HepG2 (cell line): ENCODE measurements at regions not wholly inside any gene's neighbourhood (a gene's known extent, or its start where the extent isn't known, plus 50 kb on each side); places are given as distances from the start of the nearest gene placed in this dataset.
"Not testable (repeated sequence)": the region's sequence is repeated elsewhere in the genome, so short reads cannot be mapped to it uniquely, and the experiment has no call there.

ENCODE experiments used
- ATAC-seq: fragments of 200-7000 bp; cut with Tn5 transposase; 3 replicates; pipeline ENCODE4 v1.9.1; 2020; ENCODE audit warnings: mild to moderate bottlenecking, moderate library complexity
- BruUV-seq: library from RNA; stranded (reverse); fragments of 400-500 nt; replicated peaks from 2 replicates; lab custom pipeline; 2021; lab: Mats Ljungman, UMichigan
- CTCF ChIA-PET: fragments of 300-600 bp; formaldehyde crosslinking; extraction: SDS; loops from one replicate; lab custom pipeline; 2021; ENCODE audit warnings: low total read pairs, inconsistent platforms, low intra/inter-chr PET ratio; lab: Yijun Ruan, JAX
- POLR2A ChIA-PET: fragments of 350-600 bp; sonication (Branson Sonifier 250); formaldehyde crosslinking; loops from one replicate; lab custom pipeline; 2020; ENCODE audit warnings: antibody characterized with exemption, inconsistent platforms; lab: Yijun Ruan, JAX
- DNase-seq: peaks from one replicate; pipeline ENCODE4 v3.0.0-alpha.2; 2015; ENCODE audit warnings: low spot score
- FAIRE-seq: peaks from 3 replicates; lab custom pipeline; 2011; peaks lifted over from hg19 to GRCh38; lab: Jason Lieb, UNC
- H2AFZ ChIP-seq: one replicate; pipeline ENCODE4 v1.6.1; 2011; ENCODE audit warnings: low read length, inconsistent platforms
- H3K27ac ChIP-seq: fragments of 300-600 bp; 3 replicates; pipeline ENCODE4 v1.8.0; 2011; ENCODE audit warnings: mixed run types, mild to moderate bottlenecking, mixed read lengths, low read length, inconsistent platforms; ENCODE audit not compliant: insufficient read depth; ENCODE audit errors: extremely low read length
- H3K27me3 ChIP-seq, 2 experiments: fragments of 200-600 bp in 1 of 2; 2 replicates in 1 of 2; 3 replicates in 1 of 2; pipeline versions ENCODE4 v1.6.0 to v1.8.0; 2011; ENCODE audit warnings: low read length in 2 of 2, mild to moderate bottlenecking in 2 of 2, moderate library complexity in 2 of 2, inconsistent platforms in 1 of 2; ENCODE audit not compliant: insufficient read depth in 2 of 2, control insufficient read depth in 1 of 2
- H3K36me3 ChIP-seq, 2 experiments: fragments of 200-600 bp in 1 of 2; replicated peaks in 1 of 2; 2 replicates in 1 of 2; 3 replicates in 1 of 2; pipeline versions ENCODE4 v1.5.1 to v1.8.0; 2011; ENCODE audit warnings: low read length in 2 of 2, inconsistent platforms in 1 of 2; ENCODE audit not compliant: insufficient read depth in 2 of 2, control insufficient read depth in 1 of 2
- H3K4me1 ChIP-seq: 2 replicates; pipeline ENCODE4 v1.5.1; 2012; ENCODE audit warnings: low read length, inconsistent platforms; ENCODE audit not compliant: insufficient read depth
- H3K4me2 ChIP-seq: 2 replicates; pipeline ENCODE4 v1.6.0; 2011; ENCODE audit warnings: low read depth, low read length, inconsistent platforms
- H3K4me3 ChIP-seq, 3 experiments: fragments of 200-600 bp in 1 of 3; sonication (generic), shearing (Covaris generic) in 1 of 3; replicated peaks in 1 of 3; 2 replicates each; pipeline ENCODE4 v1.5.1; 2011 to 2016; ENCODE audit warnings: low read length in 3 of 3, inconsistent platforms in 2 of 3, low read depth in 2 of 3, mild to moderate bottlenecking in 2 of 3, control low read depth in 1 of 3, mixed read lengths in 1 of 3; ENCODE audit not compliant: insufficient read depth in 1 of 3
- H3K79me2 ChIP-seq: one replicate; pipeline ENCODE4 v1.6.1; 2011; ENCODE audit warnings: low read length, inconsistent platforms; ENCODE audit not compliant: insufficient read depth
- H3K9ac ChIP-seq: 2 replicates; pipeline ENCODE4 v1.6.0; 2011; ENCODE audit warnings: mild to moderate bottlenecking, low read depth, low read length, inconsistent platforms; ENCODE audit not compliant: insufficient read depth
- H3K9me3 ChIP-seq: 2 replicates; pipeline ENCODE4 v1.5.1; 2012; ENCODE audit warnings: mild to moderate bottlenecking, low read length
- H4K20me1 ChIP-seq: 2 replicates; pipeline ENCODE4 v1.6.0; 2011; ENCODE audit warnings: inconsistent platforms, mild to moderate bottlenecking, low read length, moderate library complexity; ENCODE audit not compliant: insufficient read depth
- CREB1 ChIP-seq, 2 experiments: fragments of 450-650 bp in 1 of 2; IDR thresholded peaks; 2 replicates each; pipeline ENCODE4 v1.6.1; 2016 to 2017; ENCODE audit warnings: control low read depth in 1 of 2, mild to moderate bottlenecking in 1 of 2, missing compliant biosample characterization in 1 of 2, missing genetic modification characterization in 1 of 2
- DNMT1 ChIP-seq: sonication (generic); formaldehyde crosslinking; IDR thresholded peaks from 2 replicates; pipeline ENCODE4 v1.5.1; 2020; ENCODE audit warnings: mild to moderate bottlenecking, missing genetic modification reagents
- KMT2A ChIP-seq: sonication (generic); formaldehyde crosslinking; IDR thresholded peaks from 2 replicates; pipeline ENCODE4 v1.4.0; 2020; ENCODE audit warnings: missing genetic modification reagents
- RFX1 ChIP-seq: fragments of 450-650 bp; IDR thresholded peaks from 2 replicates; pipeline ENCODE4 v1.6.1; 2017
- SIX1 ChIP-seq: sonication (generic); formaldehyde crosslinking; IDR thresholded peaks from 2 replicates; pipeline ENCODE4 v1.4.0; 2020; ENCODE audit warnings: missing genetic modification reagents, borderline replicate concordance
- TEAD3 ChIP-seq: optimal IDR thresholded peaks from 2 replicates; pipeline ENCODE3; 2016; ENCODE audit warnings: borderline replicate concordance
- TOE1 ChIP-seq: sonication (generic); formaldehyde crosslinking; IDR thresholded peaks from 2 replicates; pipeline ENCODE4 v1.4.0; 2020; ENCODE audit warnings: mild to moderate bottlenecking, missing genetic modification reagents
- ZFP90 ChIP-seq: sonication (generic); formaldehyde crosslinking; IDR thresholded peaks from 2 replicates; pipeline ENCODE4 v1.8.0; 2022; ENCODE audit warnings: missing genetic modification reagents, mild to moderate bottlenecking, inconsistent platforms, borderline replicate concordance
- ZNF121 ChIP-seq: sonication (generic); formaldehyde crosslinking; IDR thresholded peaks from 2 replicates; pipeline ENCODE4 v1.5.0; 2020; ENCODE audit warnings: mild to moderate bottlenecking, missing genetic modification reagents
- ZNF263 ChIP-seq: sonication (generic); formaldehyde crosslinking; IDR thresholded peaks from 2 replicates; pipeline ENCODE4 v1.4.0; 2020; ENCODE audit warnings: missing genetic modification reagents
- ZNF282 ChIP-seq: fragments of 450-650 bp; IDR thresholded peaks from 2 replicates; pipeline ENCODE4 v1.6.1; 2018; ENCODE audit not compliant: partially characterized antibody
- ZNF614 ChIP-seq: IDR thresholded peaks from 2 replicates; pipeline ENCODE4 v1.6.1; 2018; ENCODE audit warnings: missing biosample characterization, missing genetic modification reagents, inconsistent platforms, borderline replicate concordance
- ZNF720 ChIP-seq: sonication (generic); formaldehyde crosslinking; IDR thresholded peaks from 2 replicates; pipeline ENCODE4 v1.4.0; 2020; ENCODE audit warnings: missing genetic modification reagents
- ZSCAN25 ChIP-seq: sonication (generic); formaldehyde crosslinking; IDR thresholded peaks from 2 replicates; pipeline ENCODE4 v1.8.0; 2022; ENCODE audit warnings: mild to moderate bottlenecking, missing genetic modification reagents
- WGBS: methylation state at CpG from one replicate; pipeline ENCODE4 v1.1.6; 2017; ENCODE audit warnings: low lambda C conversion rate; 5-methylcytosine and 5-hydroxymethylcytosine counted together
- in situ Hi-C: cut with HindIII; loops from 2 replicates; pipeline ENCODE4 v1.10.0; 2017; ENCODE audit warnings: low pct_unique_long_range_greater_than_20kb; ENCODE audit not compliant: extremely low pct_ligation_motif_present
- intact Hi-C: fragments of 100-400 bp; cut with micrococcal nuclease; formaldehyde crosslinking; loops from one replicate; pipeline ENCODE4 v1.10.0; 2022; ENCODE audit not compliant: unreplicated experiment
- TF ChIP-seq, protein P1 (sequence below): sonication (generic); formaldehyde crosslinking; IDR thresholded peaks from 2 replicates; pipeline ENCODE4 v1.4.0; 2020; ENCODE audit warnings: mild to moderate bottlenecking, missing genetic modification reagents
- TF ChIP-seq, protein P2 (sequence below): sonication (generic); formaldehyde crosslinking; IDR thresholded peaks from 2 replicates; pipeline ENCODE4 v1.8.0; 2022; ENCODE audit warnings: mild to moderate bottlenecking, missing genetic modification reagents, moderate library complexity

DNA sequence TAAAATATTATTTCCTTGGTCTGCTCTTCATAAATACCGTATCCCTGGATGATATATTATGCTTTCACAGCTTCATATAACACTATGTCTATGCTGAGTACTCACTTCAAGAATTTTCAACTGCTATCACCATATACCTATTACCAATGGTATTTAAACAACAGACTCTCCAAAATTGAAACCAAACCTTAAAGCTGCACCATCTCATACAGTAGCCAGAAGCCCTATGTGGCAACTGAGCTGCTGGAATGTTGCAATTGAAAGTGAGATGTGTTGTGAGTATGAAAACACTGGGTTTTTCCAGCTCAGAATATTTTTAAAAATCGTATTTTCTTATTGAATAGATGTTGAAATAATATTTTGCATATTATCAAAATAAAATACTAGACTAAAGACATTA, 130.1 kb upstream of the GOLGA6L6 start:
- no peaks in the 10 kb centered on the region for H4K20me1 ChIP-seq
- POLR2A ChIA-PET, result no interaction called here
- ATAC-seq (no peak), DNase-seq (no peak), FAIRE-seq (no peak)
- no peak overlapping the region for H3K4me2 ChIP-seq
- no peaks in the 10 kb centered on the region for H3K4me1 ChIP-seq
- H3K27ac ChIP-seq, result no peak overlapping the region
- TF ChIP-seq TEAD3 (no peak), ZFP90 (no peak), ZNF263 (no peak), ZSCAN25 (no peak), KMT2A (CRISPR knock-in tag) (no peak), TOE1 (no peak), CREB1 (IDR thresholded peaks at IDR 0.05) (no peak), CREB1 (CRISPR knock-in tag; IDR thresholded peaks at IDR 0.05) (no peak), ZNF121 (no peak), ZNF614 (CRISPR knock-in tag) (no peak), DNMT1 (CRISPR knock-in tag) (no peak), ZNF720 (CRISPR knock-in tag) (no peak), ZNF282 (no peak), SIX1 (CRISPR knock-in tag) (no peak), RFX1 (no peak)
- TF ChIP-seq, protein P1, sequence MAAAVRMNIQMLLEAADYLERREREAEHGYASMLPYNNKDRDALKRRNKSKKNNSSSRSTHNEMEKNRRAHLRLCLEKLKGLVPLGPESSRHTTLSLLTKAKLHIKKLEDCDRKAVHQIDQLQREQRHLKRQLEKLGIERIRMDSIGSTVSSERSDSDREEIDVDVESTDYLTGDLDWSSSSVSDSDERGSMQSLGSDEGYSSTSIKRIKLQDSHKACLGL (CRISPR knock-in tag), result no peak
- TF ChIP-seq, protein P2, sequence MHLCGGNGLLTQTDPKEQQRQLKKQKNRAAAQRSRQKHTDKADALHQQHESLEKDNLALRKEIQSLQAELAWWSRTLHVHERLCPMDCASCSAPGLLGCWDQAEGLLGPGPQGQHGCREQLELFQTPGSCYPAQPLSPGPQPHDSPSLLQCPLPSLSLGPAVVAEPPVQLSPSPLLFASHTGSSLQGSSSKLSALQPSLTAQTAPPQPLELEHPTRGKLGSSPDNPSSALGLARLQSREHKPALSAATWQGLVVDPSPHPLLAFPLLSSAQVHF (CRISPR knock-in tag), result no peak
- H2AFZ ChIP-seq, result no peak overlapping the region
- CTCF ChIA-PET, result no interaction called here
- in situ Hi-C loops, result no loop called here
- BruUV-seq, result no TSS peak
- no peaks in the 10 kb centered on the region for H3K36me3 ChIP-seq
- H3K9me3 ChIP-seq, result no peaks in the 10 kb centered on the region
- 2% methylated on average over 2 of the region's 2 CpGs for WGBS
- intact Hi-C loops, result no loop called here
- H3K9ac ChIP-seq, result no peak overlapping the region
- no peaks in the 10 kb centered on the region for H3K79me2 ChIP-seq
- H3K4me3 ChIP-seq, result no peak overlapping the region
- no peaks in the 10 kb centered on the region; a peak in 1 of 5 replicates for H3K27me3 ChIP-seq

DNA sequence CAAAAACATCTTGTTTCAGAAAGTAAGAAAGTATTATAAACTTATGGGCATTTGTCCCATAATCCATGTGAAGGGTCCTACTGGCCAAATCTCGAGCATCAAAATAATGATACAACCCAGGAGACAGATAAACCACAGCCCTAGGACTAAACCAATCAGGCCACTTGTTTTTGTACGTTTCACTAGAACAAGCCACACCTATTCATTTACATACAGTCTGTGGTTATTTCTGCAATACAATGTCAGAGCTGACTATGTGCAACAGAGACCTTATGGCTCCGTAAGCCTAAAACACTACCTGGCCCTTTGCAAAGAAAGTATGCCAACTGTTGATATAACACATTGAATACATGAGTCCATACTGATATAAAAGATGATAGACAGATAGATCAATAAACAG, 124.8 kb upstream of the GOLGA6L6 start:
- H3K4me3 ChIP-seq, H3K36me3 ChIP-seq, H3K27me3 ChIP-seq, DNase-seq, intact Hi-C loops, in situ Hi-C loops, H3K9me3 ChIP-seq, BruUV-seq, FAIRE-seq, POLR2A ChIA-PET, CTCF ChIA-PET, ATAC-seq, H2AFZ ChIP-seq, H3K4me2 ChIP-seq, H3K79me2 ChIP-seq, H3K27ac ChIP-seq, H4K20me1 ChIP-seq, H3K4me1 ChIP-seq, H3K9ac ChIP-seq: not testable (repeated sequence)
- WGBS, result 18% methylated on average over 3 of the region's 3 CpGs
